ENCODE measurements at regions not wholly inside any gene's neighbourhood (a gene's known extent, or its start where the extent isn't known, plus 50 kb on each side); places are given as distances from the start of the nearest gene placed in this dataset.
A peak's percentile ranks its signal among the peaks of the same experiment; 100 is the strongest.

DNA sequence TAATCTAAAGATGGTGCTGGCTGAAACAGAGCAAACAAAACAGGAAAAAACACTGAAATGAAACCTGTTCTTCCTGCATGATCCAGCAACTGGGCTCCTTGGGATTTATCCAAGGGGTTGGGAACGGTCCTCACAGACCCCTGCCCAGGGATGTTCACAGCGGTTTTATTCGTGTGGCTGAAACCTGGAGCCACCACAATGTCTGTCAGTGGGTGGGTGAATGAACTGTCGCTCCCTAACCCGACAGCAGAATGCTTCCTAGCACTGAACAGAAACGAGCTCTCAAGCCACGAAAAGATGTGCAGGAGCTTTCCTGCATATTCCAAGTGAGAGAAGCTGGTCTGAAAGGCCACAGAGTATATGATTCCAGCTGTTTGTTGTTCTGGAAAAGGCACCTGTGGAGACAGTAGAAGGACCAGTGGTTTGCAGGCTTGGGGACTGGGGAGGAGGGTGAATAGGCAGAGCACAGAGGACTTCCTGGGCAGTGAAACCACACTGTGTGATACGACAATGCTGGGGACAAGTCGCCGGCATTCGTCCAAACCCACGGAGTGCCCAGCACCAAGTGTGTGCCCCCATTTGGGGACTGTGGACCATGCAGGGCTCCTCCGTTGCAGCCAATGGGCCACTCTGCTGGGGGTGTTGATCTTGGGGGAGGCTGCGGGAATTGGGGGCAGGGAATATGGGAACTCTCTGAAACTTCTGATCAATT is 73.9 kb downstream of the TEX29 start:
- H3K4me1 ChIP-seq, result no peaks in the 10 kb centered on the region
- intact Hi-C loops (cut with DNase I), result no loop called here
- no peak for DNase-seq
- H3K27ac ChIP-seq, result no peak overlapping the region
- TF ChIP-seq, protein P1, sequence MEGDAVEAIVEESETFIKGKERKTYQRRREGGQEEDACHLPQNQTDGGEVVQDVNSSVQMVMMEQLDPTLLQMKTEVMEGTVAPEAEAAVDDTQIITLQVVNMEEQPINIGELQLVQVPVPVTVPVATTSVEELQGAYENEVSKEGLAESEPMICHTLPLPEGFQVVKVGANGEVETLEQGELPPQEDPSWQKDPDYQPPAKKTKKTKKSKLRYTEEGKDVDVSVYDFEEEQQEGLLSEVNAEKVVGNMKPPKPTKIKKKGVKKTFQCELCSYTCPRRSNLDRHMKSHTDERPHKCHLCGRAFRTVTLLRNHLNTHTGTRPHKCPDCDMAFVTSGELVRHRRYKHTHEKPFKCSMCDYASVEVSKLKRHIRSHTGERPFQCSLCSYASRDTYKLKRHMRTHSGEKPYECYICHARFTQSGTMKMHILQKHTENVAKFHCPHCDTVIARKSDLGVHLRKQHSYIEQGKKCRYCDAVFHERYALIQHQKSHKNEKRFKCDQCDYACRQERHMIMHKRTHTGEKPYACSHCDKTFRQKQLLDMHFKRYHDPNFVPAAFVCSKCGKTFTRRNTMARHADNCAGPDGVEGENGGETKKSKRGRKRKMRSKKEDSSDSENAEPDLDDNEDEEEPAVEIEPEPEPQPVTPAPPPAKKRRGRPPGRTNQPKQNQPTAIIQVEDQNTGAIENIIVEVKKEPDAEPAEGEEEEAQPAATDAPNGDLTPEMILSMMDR (IDR thresholded peaks at IDR 0.05), result no peak
- ATAC-seq, result no peak
- no peaks in the 10 kb centered on the region for H3K27me3 ChIP-seq
- no peaks in the 10 kb centered on the region for H3K9me3 ChIP-seq
- H3K36me3 ChIP-seq, result no peaks in the 10 kb centered on the region
- no peak overlapping the region for H3K4me3 ChIP-seq

DNA sequence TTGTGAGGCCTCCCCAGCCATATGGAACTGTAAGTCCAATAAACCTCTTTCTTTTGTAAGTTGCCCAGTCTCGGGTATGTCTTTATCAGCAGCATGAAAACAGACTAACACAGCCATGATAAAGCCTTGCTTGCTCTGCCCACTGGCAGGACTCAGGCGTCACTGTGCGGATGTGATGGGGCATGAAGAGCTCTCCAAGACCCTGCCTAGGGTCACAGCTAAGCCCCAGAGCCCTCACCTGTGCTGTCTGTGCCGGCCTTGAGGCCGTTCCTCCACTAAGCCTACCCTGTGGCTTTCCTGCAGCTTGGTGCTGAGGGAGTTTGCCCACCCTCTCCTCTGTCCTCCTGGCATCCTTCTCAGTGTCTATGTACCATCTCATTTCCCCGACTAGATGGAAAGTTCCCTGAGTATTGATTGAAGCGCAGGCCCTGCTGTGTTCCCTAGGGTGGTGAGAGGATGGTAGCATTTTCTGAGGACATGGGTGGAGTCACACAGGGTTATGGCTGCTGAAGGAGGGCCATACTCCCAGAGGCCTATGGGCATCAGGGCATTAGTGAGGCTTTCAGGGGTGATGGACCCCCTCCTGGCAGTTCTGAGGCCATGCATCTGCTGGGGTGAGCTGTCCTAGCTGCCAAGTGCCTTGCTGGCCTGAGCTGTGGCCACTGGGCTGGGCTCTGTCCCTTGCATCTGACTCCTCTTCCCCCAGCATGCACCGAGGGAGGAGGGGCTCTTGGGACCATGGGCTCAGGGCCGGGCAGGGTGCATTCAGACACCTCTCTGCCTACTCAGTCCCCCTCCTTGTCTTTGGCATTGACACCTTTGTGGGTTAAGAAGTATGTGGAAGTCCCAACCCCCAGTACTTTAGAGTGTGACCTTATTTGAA is 75.3 kb downstream of the TEX29 start:
- DNase-seq, result peak in 1 of 4 donors; percentile 43
- no peaks in the 10 kb centered on the region for H3K27me3 ChIP-seq
- no peak overlapping the region for H3K4me3 ChIP-seq
- no peak for ATAC-seq
- no peaks in the 10 kb centered on the region for H3K36me3 ChIP-seq
- intact Hi-C loops (cut with DNase I), result no loop called here
- no peaks in the 10 kb centered on the region for H3K9me3 ChIP-seq
- no peaks in the 10 kb centered on the region for H3K4me1 ChIP-seq
- no peak overlapping the region for H3K27ac ChIP-seq
- TF ChIP-seq, protein P1 (IDR thresholded peaks at IDR 0.05), result no peak

DNA sequence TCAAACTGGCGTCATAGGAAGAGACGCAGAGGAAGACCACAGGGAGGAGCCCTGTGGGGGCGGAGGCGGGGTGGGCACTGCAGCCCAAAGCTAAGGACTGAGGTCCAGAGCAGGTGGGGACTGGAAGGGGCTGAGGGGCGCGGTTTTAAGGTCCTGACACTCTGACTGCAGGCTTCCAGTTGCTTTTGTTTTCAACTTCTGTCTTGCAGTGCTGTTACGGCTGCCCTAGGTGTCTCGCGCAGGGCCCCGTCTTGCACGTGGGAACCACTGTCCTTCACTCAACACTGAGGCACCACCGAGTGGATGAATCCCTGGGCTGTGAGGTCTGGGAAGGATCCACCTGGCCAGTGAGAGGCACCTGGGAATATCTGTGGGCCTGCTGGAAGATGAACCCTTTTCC is 76.0 kb downstream of the TEX29 start:
- ATAC-seq (no peak), DNase-seq (peak in 1 of 4 donors; percentile 33)
- Histone ChIP-seq H3K36me3 (no peaks in the 10 kb centered on the region), H3K27ac (no peak overlapping the region), H3K27me3 (no peaks in the 10 kb centered on the region), H3K9me3 (no peaks in the 10 kb centered on the region), H3K4me1 (no peaks in the 10 kb centered on the region), H3K4me3 (no peak overlapping the region)
- TF ChIP-seq, protein P1 (IDR thresholded peaks at IDR 0.05), result no peak
- intact Hi-C loops (cut with DNase I), result no loop called here

DNA sequence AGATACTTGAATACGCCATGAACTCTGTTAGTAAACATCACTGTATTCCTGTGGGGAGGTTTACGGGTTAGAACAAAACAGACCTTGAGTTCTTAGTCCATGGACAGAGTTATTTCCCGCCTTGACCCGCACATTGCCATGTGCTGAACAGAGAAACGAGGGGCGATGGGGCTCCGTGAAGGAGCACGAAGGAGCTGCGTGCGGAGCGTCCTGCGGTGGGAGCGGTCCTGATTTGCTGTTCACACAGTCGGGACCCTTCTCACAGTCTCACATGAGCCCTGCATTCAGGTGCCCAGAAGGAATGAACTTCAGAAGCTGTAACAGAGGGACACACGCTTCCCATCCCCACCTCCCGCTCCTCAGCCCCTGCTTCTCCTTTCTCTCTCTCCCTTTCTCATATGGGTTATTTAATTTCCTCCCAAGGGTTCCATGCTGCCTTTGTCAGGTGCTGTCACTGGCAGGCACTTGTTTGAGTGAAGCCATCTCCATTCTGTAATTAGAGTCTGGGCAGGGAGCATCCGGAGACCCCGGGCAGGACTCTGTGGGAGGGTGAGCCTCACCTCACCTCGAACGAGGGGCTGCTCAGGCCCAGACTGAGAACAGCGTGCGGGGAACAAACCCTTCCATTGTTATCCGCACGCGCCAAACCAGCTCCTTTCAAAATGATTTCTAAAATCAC is 76.9 kb downstream of the TEX29 start:
- Histone ChIP-seq H3K27me3 (no peaks in the 10 kb centered on the region), H3K4me3 (no peak overlapping the region), H3K27ac (no peak overlapping the region), H3K36me3 (no peaks in the 10 kb centered on the region), H3K4me1 (no peaks in the 10 kb centered on the region), H3K9me3 (no peaks in the 10 kb centered on the region)
- no peak for ATAC-seq
- intact Hi-C loops (cut with DNase I), result no loop called here
- DNase-seq, result peak in 1 of 4 donors; percentile 75
- TF ChIP-seq, protein P1 (IDR thresholded peaks at IDR 0.05), result no peak

DNA sequence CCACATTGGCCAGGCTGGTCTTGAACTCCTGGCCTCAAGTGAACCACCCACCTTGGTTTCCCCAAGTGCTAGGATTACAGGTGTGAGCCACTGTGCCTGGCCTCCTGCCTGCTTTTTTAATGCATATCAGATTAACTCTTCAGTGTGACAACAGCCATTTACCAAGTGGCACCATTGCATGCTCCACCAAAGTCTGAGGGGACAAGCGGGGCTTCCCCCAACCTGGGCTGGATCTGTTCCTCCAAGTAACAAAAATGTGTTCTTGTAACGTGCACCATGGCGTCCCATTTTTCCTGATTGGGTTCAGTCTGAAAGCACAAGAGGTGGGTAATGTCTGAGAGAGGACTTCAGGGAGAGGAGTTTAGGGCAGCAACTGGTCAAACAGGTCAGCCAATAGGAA is 77.8 kb downstream of the TEX29 start:
- peaks cover 0 to 5% of the 10 kb centered on the region in 2 donors for H3K27me3 ChIP-seq
- no peaks in the 10 kb centered on the region for H3K36me3 ChIP-seq
- no peak overlapping the region for H3K27ac ChIP-seq
- ATAC-seq, result no peak
- TF ChIP-seq, protein P1 (IDR thresholded peaks at IDR 0.05), result no peak
- H3K4me3 ChIP-seq, result no peak overlapping the region
- no peaks in the 10 kb centered on the region for H3K9me3 ChIP-seq
- no peaks in the 10 kb centered on the region for H3K4me1 ChIP-seq
- DNase-seq, result no peak
- intact Hi-C loops (cut with DNase I), result no loop called here

Measured in left lung (tissue), 4 donors.